OCI-LY3 (cell line): ENCODE measurements at regions not wholly inside any gene's neighbourhood (a gene's known extent, or its start where the extent isn't known, plus 50 kb on each side); places are given as distances from the start of the nearest gene placed in this dataset.

Source experiments
- CTCF ChIP-seq: fragments of 200-600, 300-600 bp; sonication (generic); IDR thresholded peaks from 2 replicates; pipeline ENCODE4 v1.5.1; 2014; ENCODE audit warnings: antibody characterized with exemption, low read length, low read depth
- EZH2phosphoT487 ChIP-seq: fragments of 200-600 bp; shearing (Covaris generic); IDR thresholded peaks from 2 replicates; pipeline ENCODE4 v1.6.1; 2018; ENCODE audit warnings: antibody characterized with exemption, mixed run types, low read depth

DNA sequence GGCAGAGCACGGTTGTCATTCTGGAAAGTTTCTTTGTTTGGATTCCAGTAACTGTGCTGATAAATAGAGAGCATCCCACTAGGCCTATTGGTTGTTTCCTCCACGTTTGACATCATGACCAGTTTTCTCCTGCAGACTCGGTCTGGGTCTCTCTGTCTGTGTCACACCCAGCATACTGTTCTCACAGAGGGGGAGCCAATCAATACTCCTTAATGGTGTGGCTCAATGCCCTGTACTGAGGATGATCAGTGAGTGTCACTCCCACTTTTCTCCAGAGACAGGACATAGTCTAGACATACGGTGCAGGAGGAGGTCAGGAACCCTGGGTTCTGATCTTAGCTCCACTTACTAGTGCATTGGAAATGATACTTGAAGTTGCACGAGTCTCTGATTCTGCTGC is 88.2 kb upstream of the BLID start:
- TF ChIP-seq CTCF (no peak), EZH2phosphoT487 (no peak)
